ENCODE measurements at regions not wholly inside any gene's neighbourhood (a gene's known extent, or its start where the extent isn't known, plus 50 kb on each side); places are given as distances from the start of the nearest gene placed in this dataset.

GRCh38 chr13:90950160-90950559 is 397.3 kb upstream of the MIR17HG start:
- no peak for DNase-seq

- DNase-seq: no peak
Measured at GRCh38 chr13:90951663-90952062, 395.8 kb upstream of the MIR17HG start.

- DNase-seq: no peak
Measured at GRCh38 chr13:90952326-90952725, 395.2 kb upstream of the MIR17HG start.

GRCh38 chr13:90954605-90955195 is 392.8 kb upstream of the MIR17HG start:
- no peak for DNase-seq

- no peak for DNase-seq
Measured at GRCh38 chr13:90956031-90956430, 391.5 kb upstream of the MIR17HG start.

GRCh38 chr13:90958866-90959265 is 388.6 kb upstream of the MIR17HG start:
- no peak for DNase-seq

- no peak for DNase-seq
Measured at GRCh38 chr13:90968166-90968904, 379.2 kb upstream of the MIR17HG start.

- DNase-seq: no peak
Measured at GRCh38 chr13:90974249-90974975, 373.1 kb upstream of the MIR17HG start.

GRCh38 chr13:90979059-90979458 is 368.4 kb upstream of the MIR17HG start:
- no peak for DNase-seq

- DNase-seq: no peak
Measured at GRCh38 chr13:90984756-90985155, 362.7 kb upstream of the MIR17HG start.

GRCh38 chr13:90995001-90995400 is 352.5 kb upstream of the MIR17HG start:
- DNase-seq: no peak

- DNase-seq: no peak
Measured at GRCh38 chr13:90995614-90996013, 351.9 kb upstream of the MIR17HG start.

GRCh38 chr13:90997951-90998350 is 349.5 kb upstream of the MIR17HG start:
- DNase-seq: no peak

GRCh38 chr13:90999401-90999800 is 348.1 kb upstream of the MIR17HG start:
- no peak for DNase-seq

- DNase-seq: no peak
Measured at GRCh38 chr13:91001371-91001770, 346.1 kb upstream of the MIR17HG start.

- DNase-seq: no peak
Measured at GRCh38 chr13:91014696-91015095, 332.8 kb upstream of the MIR17HG start.

GRCh38 chr13:91017031-91017668 is 330.3 kb upstream of the MIR17HG start:
- no peak for DNase-seq

GRCh38 chr13:91017669-91018053 is 329.8 kb upstream of the MIR17HG start:
- DNase-seq: no peak

GRCh38 chr13:91020461-91021034 is 326.9 kb upstream of the MIR17HG start:
- DNase-seq: no peak

GRCh38 chr13:91024157-91024792 is 323.2 kb upstream of the MIR17HG start:
- no peak for DNase-seq

- no peak for DNase-seq
Measured at GRCh38 chr13:91025442-91025841, 322.0 kb upstream of the MIR17HG start.

GRCh38 chr13:91031508-91031907 is 316.0 kb upstream of the MIR17HG start:
- no peak for DNase-seq

- DNase-seq: no peak
Measured at GRCh38 chr13:91032104-91032503, 315.4 kb upstream of the MIR17HG start.

Data from activated T-cell treated with anti-CD3 and anti-CD28 coated beads, Interleukin-2, amount 50 U/mL, for 1 hour (primary cell).